ENCODE measurements at regions not wholly inside any gene's neighbourhood (a gene's known extent, or its start where the extent isn't known, plus 50 kb on each side); places are given as distances from the start of the nearest gene placed in this dataset.

GRCh38 chr4:127165971-127166370 is 466.8 kb upstream of the INTU start:
- TF ChIP-seq CTCF (IDR thresholded peaks at IDR 0.05) = no peak
- TF ChIP-seq POLR2A (IDR thresholded peaks at IDR 0.05) = no peak
- no peak for TF ChIP-seq POLR2AphosphoS5 (IDR thresholded peaks at IDR 0.05)
- TF ChIP-seq EP300 (IDR thresholded peaks at IDR 0.05) = no peak

Data from suprapubic skin (tissue), 4 donors.